ENCODE measurements at regions not wholly inside any gene's neighbourhood (a gene's known extent, or its start where the extent isn't known, plus 50 kb on each side); places are given as distances from the start of the nearest gene placed in this dataset.

- H3K36me3 ChIP-seq (ENCODE audit: control insufficient read depth, insufficient read depth, low read length) = no peaks in the 10 kb centered on the region
Observed at GRCh38 chr10:33758299-33758698, 423.8 kb upstream of the NRP1 start.

GRCh38 chr10:33754052-33754451 is 419.6 kb upstream of the NRP1 start:
- no peak overlapping the region for H3K4me3 Mint-ChIP-seq (ENCODE audit: unreplicated experiment)
- H3K36me3 ChIP-seq (ENCODE audit: control insufficient read depth, insufficient read depth, low read length) = no peaks in the 10 kb centered on the region
- no peak for TF ChIP-seq CTCF (IDR thresholded peaks at IDR 0.05; ENCODE audit: insufficient read depth in 1 of 2, low read depth in 1 of 2, low read length in 1 of 2, severe bottlenecking in 1 of 2, unreplicated experiment in 1 of 2)
- ChIA-PET POLR2A (no interaction called here), CTCF (no interaction called here)
- no peaks in the 10 kb centered on the region for H3K9me3 Mint-ChIP-seq (ENCODE audit: unreplicated experiment)
- no peak overlapping the region for H3K27ac Mint-ChIP-seq (ENCODE audit: unreplicated experiment)
- H3K9me3 ChIP-seq = no peaks in the 10 kb centered on the region
- H3K27me3 ChIP-seq (replicated peaks; ENCODE audit: control insufficient read depth, insufficient read depth, low read length) = no peaks in the 10 kb centered on the region
- intact Hi-C loops (cut with micrococcal nuclease; ENCODE audit: unreplicated experiment) = no loop called here
- H3K4me1 ChIP-seq = no peaks in the 10 kb centered on the region
- no peak for DNase-seq
- H3K36me3 Mint-ChIP-seq (ENCODE audit: insufficient read depth, unreplicated experiment) = no peaks in the 10 kb centered on the region
- H3K4me3 ChIP-seq (ENCODE audit: low read depth, low read length) = no peak overlapping the region
- no peaks in the 10 kb centered on the region for H3K27me3 Mint-ChIP-seq (ENCODE audit: insufficient read depth, unreplicated experiment)
- no TSS peak for BruUV-seq (replicated peaks)
- no peaks in the 10 kb centered on the region for H3K4me1 Mint-ChIP-seq (ENCODE audit: low read depth, unreplicated experiment)

More at GRCh38 chr10:33758299-33758698, 423.8 kb upstream of the NRP1 start:
- Histone ChIP-seq H3K9me3 (no peaks in the 10 kb centered on the region), H3K27me3 (replicated peaks; ENCODE audit: control insufficient read depth, insufficient read depth, low read length) (no peaks in the 10 kb centered on the region), H3K4me3 (ENCODE audit: low read depth, low read length) (no peak overlapping the region), H3K4me1 (no peaks in the 10 kb centered on the region)
- Mint-ChIP-seq H3K36me3 (ENCODE audit: insufficient read depth, unreplicated experiment) (no peaks in the 10 kb centered on the region), H3K27ac (ENCODE audit: unreplicated experiment) (no peak overlapping the region), H3K9me3 (ENCODE audit: unreplicated experiment) (peaks cover 9% of the 10 kb centered on the region), H3K27me3 (ENCODE audit: insufficient read depth, unreplicated experiment) (no peaks in the 10 kb centered on the region), H3K4me1 (ENCODE audit: low read depth, unreplicated experiment) (no peaks in the 10 kb centered on the region), H3K4me3 (ENCODE audit: unreplicated experiment) (no peak overlapping the region)
- no peak for TF ChIP-seq CTCF (IDR thresholded peaks at IDR 0.05; ENCODE audit: insufficient read depth in 1 of 2, low read depth in 1 of 2, low read length in 1 of 2, severe bottlenecking in 1 of 2, unreplicated experiment in 1 of 2)
- no TSS peak for BruUV-seq (replicated peaks)
- DNase-seq = no peak
- ChIA-PET CTCF (no interaction called here), POLR2A (no interaction called here)
- intact Hi-C loops (cut with micrococcal nuclease; ENCODE audit: unreplicated experiment) = no loop called here

DNA sequence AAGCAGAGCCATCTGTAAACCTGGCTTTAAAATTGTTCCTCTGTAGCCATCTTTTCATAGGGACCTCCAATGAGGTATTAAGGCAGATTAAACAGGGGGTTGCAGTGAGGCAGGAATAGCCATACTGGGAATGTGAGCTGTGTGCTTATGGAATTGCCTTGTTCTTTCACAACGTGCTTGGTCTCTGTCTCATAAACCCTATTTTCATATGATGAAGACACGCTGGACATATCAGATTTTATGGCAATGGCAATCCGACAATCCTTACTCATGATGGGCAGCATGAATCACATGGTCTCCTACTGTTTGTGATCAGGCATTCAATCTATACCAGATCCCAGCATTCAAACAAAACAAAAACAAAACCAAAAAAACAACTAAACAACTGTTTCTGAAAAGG is 418.9 kb upstream of the NRP1 start:
- H3K27me3 Mint-ChIP-seq (ENCODE audit: insufficient read depth, unreplicated experiment) = no peaks in the 10 kb centered on the region
- CTCF ChIA-PET = no interaction called here
- intact Hi-C loops (cut with micrococcal nuclease; ENCODE audit: unreplicated experiment) = no loop called here

More for the DNA sequence above, 418.9 kb upstream of the NRP1 start:
- H3K4me3 Mint-ChIP-seq (ENCODE audit: unreplicated experiment) = no peak overlapping the region
- Histone ChIP-seq H3K9me3 (no peaks in the 10 kb centered on the region), H3K36me3 (ENCODE audit: control insufficient read depth, insufficient read depth, low read length) (no peaks in the 10 kb centered on the region), H3K27me3 (replicated peaks; ENCODE audit: control insufficient read depth, insufficient read depth, low read length) (no peaks in the 10 kb centered on the region), H3K4me3 (ENCODE audit: low read depth, low read length) (no peak overlapping the region), H3K4me1 (no peaks in the 10 kb centered on the region)
- no TSS peak for BruUV-seq (replicated peaks)
- no peak for DNase-seq
- no peaks in the 10 kb centered on the region for H3K4me1 Mint-ChIP-seq (ENCODE audit: low read depth, unreplicated experiment)
- no peak for TF ChIP-seq CTCF (IDR thresholded peaks at IDR 0.05; ENCODE audit: insufficient read depth in 1 of 2, low read depth in 1 of 2, low read length in 1 of 2, severe bottlenecking in 1 of 2, unreplicated experiment in 1 of 2)
- no peak overlapping the region for H3K27ac Mint-ChIP-seq (ENCODE audit: unreplicated experiment)
- no peaks in the 10 kb centered on the region for H3K36me3 Mint-ChIP-seq (ENCODE audit: insufficient read depth, unreplicated experiment)
- no peaks in the 10 kb centered on the region for H3K9me3 Mint-ChIP-seq (ENCODE audit: unreplicated experiment)
- POLR2A ChIA-PET = no interaction called here

Data from Caco-2 (cell line).